NCI-H2107 treated with DMSO at 0.1 percent for 48 hours (cell line): ENCODE measurements at regions not wholly inside any gene's neighbourhood (a gene's known extent, or its start where the extent isn't known, plus 50 kb on each side); places are given as distances from the start of the nearest gene placed in this dataset.
A peak's percentile ranks its signal among the peaks of the same experiment; 100 is the strongest.

ENCODE experiments used
- DNase-seq: peaks from one replicate; lab custom pipeline; 2025; ENCODE audit not compliant: unreplicated experiment; lab: John Stamatoyannopoulos, UW

DNA sequence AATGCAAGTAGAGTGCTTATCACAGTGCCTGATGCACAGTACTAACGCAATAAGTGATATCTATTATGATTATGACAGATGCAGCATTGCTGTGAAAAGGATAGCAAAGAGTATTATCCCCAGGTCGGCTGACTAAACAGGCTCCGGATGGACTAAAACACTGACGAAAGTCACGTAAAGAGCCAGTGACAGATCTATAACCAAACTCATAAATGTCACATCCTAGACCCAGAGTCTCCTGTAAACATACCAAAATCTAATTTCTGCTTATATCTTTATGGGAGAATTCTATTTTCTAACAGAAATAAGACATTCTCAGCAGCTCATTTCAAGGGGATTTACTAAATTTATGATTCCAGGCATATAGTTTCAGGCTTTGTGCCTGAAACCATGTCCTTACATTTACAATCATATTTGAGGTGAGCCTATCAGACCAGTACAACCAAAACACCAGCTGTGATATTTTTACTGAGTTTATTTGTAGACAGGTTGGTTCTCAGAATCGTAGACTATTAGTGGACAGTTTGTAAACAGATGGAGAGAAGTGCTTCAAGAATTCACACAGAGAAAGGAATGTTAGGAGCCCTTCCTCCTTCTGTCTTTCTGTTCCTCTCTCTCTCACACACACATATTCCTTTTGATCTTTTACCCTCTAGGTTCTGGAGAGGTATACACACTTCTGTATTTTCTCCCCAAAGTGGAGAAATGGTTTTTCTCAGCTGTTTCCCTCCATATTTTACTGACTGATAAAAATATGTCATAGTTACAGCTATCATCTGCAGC, 52.4 kb upstream of the WDR26 start:
- no peak for DNase-seq

DNA sequence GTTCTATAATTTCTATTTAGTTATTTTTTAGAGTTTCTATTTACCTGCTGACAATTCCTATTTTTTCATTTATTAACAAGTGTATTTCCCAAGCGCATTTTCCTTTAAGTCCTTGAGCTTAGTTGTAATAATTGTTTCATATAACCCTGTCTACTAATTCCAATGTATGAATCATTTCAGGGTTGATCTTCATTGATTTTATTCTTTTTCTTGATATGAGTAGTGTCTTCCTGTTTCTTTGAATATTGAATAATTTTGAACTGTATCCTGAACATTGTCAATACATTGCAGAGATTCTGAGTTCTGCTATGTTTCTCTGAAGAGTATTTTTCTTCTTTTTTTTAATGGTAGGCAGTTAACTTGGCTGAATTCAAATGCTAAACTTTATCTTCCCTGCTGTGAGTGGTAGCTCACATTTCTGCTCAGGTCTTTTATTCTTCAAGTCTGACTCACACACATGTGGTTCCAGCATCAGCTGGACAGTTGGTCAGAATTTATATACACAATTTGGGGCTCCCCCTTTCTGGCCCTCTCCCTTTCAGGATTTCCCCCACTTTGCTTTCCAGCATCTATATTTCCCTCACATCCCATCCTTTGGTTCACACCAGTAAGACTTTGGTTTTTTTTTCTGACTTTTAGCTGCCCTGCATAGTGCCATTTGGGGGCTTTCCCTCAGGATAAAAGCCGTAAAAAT, 54.4 kb upstream of the WDR26 start:
- no peak for DNase-seq

DNA sequence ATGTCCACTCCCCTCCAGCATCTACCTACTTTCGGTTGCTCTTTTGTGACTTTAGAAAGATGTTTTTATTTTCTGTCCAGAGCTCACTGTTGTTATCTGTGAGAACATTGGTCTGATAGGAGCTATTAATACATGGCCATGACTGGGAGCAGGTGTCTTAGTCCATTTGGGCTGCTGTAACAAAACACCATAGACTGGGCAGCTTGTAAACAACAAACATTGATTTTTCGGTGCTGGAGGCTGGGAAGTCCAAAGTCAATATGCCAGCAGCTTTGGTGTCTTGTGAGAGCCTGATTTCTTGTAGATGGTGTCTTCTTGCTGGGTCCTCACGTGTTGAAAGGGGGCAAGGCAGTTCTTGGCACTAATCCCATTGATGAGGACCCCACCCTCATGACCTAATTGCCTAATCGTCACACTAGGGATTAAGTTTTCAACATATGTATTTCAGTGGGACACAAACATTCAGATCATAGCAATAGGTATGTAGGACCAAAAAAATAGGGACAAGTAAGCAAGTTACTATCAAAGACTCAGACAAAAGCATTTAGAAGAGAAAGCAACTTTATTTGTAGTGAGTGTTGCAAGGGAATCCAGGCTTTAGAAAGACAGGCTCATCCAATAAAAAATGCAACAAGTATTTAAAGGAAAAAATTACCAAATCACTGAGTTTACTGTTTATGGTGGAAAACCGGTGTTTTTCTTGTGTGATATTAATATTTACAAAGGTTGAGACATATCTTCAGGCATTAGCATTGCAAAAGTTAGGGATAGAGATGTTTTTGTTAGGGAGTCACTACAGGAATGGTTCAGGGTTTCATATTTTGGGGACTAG, 55.2 kb upstream of the WDR26 start:
- DNase-seq: no peak

DNA sequence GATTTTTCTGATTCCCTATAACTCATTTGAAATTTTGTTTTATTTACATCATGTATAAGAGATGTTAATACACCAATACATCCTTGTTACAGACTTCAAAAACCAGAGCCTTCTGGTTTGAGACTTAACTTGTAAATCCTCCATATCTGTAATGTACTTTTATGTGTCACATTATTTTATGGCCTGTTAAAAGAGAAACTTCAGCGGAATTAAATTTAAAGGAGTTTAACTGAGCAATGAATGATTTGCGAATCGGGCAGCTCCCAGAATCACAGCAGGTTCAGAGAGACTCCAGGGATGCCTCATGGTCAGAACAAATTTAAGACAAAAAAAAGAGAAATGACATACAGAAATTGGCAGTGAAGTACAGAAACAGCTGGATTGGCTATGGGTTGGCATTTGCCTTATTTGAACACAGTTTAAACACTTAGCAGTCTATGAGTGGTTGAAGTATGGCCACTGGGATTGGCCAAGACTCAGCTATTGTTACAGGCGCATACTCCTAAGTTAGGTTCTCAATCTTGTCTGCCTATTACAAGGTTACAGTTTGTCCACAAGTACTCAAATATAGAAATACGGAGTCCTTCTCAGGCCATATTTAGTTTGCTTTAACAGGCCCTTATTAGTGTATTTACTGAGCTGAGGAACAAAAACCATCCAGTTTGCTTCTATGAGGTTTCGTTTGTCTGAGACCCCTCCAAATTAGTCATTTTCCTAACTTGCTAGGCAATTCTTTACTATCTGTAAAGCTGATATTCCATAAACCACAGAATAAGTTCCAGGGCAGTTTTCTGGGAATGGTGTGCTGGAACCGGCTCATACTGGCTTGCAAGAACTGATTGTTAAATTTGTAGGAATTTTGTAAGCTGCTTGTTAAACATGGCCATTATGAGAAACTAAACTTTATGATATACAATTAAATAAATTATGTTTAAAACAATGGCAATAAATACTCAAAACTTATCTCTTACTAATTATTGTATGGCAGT, 56.2 kb upstream of the WDR26 start:
- no peak for DNase-seq

DNA sequence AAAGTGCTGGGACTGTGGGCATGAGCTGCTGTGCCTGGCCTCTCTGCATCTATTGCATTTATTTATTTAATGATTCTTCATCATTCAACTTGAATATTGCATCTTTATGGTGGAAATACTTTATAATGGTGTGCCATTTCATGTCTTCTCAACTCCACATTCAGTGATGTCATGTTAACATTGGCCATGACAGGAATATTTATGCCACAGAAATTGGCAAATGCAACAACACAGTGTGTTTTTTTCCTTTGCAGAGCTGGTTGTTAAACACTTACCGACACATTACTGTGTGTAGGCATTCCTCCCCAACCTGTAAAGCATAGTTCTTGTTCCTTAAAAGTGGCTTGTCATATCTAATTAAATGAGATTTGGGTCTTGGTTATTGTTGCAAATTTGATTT, 57.4 kb upstream of the WDR26 start:
- no peak for DNase-seq

DNA sequence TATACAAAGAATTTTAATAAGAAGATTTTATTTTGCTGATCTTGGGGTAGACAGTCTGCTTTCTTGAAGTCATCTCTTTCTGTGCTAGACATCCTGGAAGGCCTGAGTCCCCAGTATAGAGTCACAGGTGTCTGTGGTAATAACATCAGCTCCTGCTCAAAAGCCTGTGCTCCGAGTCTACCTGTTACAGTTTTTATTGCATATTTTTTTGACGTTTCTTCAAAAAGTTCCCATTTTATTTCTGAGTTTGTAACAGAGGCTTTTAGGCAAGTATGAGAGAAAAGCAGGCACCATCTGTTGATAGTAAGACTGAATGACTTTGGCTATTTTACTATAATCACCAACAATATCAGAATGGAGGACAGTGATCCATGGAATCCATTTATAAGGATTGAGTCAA, 58.0 kb upstream of the WDR26 start:
- no peak for DNase-seq

DNA sequence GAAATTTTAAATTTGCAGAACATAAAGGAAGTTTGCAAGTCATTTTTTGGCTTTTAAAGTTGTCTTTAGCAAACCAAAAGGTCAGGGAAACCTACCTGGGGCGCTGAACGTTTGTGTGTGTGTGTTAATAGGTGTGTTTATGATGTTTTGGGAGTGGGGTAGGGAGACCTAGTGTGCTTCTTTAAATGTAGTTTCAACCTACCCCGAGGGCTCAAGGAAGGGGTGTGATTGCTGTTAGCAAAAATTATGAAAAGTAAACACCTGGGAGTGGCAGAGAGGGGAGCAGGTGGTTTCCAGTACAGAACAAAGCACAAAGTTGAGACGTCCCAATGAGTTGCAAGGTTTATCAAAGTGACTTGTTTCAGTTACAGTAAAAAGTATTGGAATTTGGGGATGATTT, 58.7 kb upstream of the WDR26 start:
- DNase-seq: peak; percentile 17

DNA sequence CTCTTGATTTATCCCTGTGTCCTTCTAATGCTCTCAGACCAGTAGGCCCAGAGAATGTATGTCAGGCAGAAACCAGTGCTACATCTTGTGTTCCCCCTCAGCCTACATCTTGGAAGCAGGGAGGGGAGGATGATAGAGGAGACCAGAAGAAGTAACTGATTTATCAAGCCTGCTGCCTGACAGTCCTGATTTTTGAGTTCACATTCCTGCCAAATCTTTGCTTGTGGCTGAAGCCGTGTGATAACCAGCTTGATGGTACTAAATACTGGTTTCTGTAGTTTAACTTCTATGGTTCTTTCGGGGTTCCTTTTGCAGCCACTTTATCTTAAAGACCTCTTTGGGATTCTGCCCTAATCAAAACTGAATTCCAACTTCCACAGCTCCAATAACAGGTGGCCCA, 59.7 kb upstream of the WDR26 start:
- DNase-seq: no peak

DNA sequence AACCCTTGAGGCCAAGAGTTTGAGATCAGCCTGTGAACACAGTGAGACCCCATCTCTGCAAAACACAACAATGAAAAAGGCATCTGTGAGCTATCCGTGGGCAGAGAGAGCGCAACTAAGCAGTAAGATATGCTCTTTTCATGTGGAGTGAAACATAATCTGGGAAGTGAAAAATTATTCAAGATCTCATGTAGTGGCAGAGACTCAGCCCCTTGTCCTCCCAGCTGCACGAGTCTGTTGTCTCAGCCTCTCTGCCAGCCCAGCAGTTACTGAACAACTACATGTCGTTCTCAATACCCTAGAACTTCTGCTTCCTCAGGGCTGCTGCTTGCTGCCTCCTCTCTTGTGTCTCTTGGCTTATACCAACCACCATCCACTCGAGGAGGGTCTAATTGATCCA, 61.3 kb upstream of the WDR26 start:
- DNase-seq: no peak

DNA sequence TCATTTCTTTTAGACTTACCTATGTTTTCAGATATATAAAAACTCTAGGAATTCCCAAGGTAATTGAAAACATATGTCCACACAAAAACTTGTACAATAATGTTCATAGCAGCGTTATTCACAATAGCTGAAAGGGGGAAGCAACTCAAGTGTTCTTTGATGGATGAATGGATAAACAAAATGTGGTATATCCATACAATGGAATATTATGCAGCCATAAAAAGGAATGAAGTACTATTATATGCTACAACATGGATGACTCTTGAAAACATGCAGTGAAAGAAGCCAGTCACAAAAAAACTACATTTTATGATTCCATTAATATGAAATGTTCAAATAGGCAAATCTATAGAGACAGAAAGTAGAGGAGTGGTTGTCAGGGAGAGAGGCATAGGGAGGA, 62.2 kb upstream of the WDR26 start:
- no peak for DNase-seq

DNA sequence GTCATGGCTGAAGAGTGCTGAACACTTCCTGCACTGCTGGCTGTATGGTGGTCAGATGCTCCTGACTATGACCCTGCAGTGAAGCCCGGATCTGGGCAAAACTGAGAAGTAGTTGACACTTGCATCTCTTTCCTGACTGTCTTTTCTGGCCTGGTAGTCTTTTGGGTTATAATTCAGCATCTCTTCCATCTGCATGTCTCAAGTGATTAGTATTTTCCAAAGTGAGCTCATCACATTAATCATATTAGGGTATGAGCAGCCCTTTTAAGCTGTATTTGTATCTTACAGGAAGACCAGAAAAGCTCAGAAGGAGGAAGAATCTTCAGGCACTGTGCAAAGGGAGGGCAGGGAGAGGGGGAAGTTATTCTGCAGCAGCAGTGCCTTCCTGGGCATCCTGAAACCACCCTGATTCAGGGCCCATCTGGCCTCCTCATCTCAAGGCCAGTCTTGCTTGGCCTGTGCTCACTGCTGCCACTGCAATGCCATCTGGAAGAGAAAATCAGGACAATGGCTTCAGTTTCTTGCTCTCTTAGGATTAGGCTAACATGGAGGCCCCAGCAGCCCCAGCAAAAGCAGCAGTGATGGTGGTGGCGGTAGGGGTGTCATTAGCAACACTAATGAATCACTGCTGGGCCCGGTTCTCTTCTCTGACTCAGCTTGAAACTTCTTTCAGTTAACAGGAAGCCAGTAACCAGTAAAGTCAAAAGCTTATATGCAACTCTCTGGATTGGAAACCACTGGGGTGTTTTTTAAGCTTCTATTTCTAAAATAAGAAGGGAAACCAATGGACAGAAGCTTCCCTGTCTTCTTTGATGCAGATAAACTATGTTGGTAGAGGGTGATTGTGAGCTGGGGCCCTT, 63.3 kb upstream of the WDR26 start:
- DNase-seq: no peak

DNA sequence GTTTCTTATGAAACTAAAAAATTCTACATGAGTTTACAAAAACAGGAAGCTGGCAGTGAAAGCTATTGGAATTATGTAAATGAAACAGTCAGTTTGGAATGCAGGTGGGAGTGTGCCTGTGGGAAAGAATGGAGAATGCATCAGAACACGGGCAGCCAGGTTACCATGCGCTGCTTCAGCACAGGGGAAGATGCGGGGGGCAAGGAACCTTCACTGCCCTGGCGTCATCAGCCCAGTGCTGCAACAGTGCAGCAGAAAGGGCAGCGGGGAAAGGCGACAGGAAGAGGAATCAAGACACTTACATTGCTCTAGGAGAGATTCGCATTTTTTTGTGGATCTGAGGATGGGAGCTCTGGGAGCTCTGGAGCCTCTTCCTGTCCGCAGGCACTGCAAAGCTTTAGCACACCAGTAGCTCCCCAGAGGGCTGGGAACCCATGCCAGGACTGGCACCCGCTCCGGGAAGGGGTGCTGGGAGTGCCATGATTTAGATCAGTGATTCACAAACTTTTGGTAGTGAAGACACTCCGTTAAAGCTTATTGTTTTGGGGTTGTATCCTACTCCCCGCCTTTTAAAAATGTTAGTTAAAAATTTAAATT, 64.1 kb upstream of the WDR26 start:
- no peak for DNase-seq

DNA sequence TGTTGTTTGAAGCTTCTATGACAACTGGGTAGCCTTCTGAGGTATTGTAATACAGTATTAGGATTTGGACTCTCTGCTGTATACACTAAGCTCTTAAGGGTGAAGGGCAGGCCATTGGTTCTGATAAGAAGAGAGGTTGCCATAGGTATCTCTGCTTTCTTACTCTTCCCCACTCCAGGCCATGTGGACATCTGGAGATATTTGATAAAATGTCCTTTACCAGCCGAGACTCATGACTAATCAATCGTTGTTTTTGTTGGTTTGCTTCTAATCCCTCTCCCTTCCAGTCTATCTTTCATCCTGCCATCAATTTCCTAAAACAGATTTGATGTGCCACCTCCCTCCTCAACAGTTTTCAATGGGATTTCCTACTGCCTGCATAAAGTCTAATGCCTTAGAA, 64.6 kb upstream of the WDR26 start:
- no peak for DNase-seq

DNA sequence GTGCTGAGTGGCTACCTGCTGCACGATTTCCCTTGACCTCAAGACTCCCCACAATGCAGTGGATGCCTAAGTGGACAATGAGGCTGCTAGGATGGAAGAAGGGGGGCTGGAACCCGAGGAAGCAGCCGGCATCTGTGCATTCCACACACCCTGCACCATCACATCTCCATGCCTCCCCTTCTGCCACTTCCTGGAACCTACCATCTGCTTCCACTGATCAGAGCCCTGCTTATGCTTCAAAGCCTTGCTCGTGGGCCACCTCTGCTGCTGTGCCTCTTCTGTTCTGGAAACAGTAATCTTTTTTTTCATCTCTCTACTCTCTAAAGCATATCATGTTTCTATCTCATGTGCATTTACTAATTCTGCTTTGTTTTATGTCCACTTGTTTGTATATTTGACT, 66.2 kb upstream of the WDR26 start:
- peak; percentile 58 for DNase-seq

DNA sequence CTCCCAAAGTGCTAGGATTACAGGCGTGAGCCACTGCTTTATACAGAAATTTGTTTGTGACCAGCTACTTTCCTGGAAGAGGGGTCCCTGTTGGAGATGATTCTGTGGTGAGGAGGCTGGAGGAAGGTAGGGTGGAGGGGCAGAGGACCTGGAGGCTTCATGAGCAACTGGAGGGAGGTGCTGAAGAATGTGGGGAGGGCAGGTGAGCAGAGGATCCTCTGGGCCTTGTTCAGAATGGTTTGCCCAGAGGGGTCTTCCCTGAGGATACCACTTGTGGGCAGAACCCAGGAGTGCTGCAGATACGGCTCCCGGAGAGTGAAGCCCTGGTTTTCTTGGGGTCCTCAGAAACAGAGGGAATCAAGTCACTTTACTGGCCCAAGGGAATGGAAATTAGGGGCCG, 67.2 kb upstream of the WDR26 start:
- DNase-seq: no peak

DNA sequence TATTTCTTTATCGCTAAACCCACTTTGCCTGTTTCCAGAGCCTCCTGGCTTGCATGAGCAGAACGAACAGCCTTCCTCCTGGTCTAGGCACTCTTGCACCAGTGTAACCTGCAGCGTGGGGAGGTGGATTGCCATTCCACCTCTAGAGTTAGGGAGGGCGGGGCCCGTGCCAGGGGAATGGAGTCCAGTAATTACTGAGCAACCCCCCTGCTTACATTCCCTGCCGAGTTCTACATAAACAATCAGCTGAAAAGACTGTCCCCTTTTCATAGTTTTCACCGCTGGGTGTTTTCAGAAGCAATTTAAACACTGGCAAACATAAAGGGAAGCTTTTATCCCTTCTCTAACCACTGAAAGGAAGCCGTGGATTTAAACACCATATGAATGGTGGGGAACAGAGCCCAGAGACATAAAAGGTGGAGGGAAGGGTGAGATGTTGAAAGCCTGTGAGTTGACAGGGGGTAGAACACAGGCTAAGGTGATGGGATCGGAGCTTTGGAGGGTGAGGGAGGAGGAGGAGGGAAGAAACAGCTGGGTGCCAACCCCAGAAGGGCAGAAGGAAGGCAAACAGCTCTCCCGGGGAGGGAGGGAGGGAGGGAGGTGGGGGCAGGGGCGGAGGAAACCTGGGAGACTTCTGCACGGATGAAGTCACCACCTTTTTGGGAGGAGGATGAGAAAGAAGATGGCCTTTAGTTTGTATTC, 68.0 kb upstream of the WDR26 start:
- peak; percentile 96 for DNase-seq

DNA sequence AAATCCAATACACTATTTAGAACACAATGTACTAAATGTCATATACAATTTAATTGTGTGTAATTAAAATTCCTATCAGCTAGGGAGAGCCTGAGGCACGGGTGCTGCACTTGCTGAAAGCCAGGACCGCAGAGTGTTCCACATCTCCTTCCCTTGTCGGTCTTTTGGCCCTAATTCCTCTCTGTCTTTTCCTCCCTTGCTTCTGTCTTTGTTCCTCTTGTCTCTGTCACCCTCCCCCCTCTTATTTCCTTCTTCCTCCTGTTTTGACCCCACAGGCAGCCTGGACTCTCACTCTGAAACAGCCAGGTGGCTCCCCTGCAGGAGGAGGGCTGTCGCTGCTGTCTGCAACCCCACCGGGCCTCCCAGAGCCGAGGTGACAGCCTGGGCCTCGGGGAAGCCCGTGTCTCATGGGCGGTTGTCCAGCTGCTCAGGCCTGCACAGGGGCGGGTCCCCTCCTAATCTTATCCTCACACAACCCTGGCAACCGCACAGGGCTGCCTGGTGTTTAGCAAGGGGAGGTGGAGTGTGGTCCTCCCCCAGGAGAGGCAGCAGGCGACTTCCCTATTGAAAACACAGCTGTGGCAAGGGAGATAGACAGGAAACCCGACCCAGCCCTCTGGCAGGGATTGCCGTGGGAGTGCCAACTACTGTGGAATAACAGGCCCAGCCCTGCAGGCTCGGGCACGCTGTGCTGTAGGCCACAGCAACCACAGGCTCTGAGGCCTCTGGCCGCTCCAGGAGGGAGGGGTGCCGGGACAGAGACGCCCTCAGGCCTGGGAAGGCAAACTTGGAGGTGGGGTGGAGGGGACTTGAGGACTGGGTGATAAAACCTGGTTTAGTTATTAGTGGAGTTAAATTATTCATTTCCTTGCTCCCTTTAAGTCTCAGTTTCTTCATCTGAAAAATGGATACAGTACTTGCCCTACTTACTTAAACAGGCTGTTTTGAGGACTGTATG, 68.8 kb upstream of the WDR26 start:
- DNase-seq: peak; percentile 91
